Activated CD4-positive, alpha-beta T cell treated with anti-CD3 and anti-CD28 coated beads for 4 hours (primary cell): ENCODE measurements at regions not wholly inside any gene's neighbourhood (a gene's known extent, or its start where the extent isn't known, plus 50 kb on each side); places are given as distances from the start of the nearest gene placed in this dataset.
"Not testable (repeated sequence)": the region's sequence is repeated elsewhere in the genome, so short reads cannot be mapped to it uniquely, and the experiment has no call there.

ENCODE experiments used
- DNase-seq, 2 donors: peaks; one replicate each; pipeline ENCODE4 v3.0.0-alpha.2; 2020

DNA sequence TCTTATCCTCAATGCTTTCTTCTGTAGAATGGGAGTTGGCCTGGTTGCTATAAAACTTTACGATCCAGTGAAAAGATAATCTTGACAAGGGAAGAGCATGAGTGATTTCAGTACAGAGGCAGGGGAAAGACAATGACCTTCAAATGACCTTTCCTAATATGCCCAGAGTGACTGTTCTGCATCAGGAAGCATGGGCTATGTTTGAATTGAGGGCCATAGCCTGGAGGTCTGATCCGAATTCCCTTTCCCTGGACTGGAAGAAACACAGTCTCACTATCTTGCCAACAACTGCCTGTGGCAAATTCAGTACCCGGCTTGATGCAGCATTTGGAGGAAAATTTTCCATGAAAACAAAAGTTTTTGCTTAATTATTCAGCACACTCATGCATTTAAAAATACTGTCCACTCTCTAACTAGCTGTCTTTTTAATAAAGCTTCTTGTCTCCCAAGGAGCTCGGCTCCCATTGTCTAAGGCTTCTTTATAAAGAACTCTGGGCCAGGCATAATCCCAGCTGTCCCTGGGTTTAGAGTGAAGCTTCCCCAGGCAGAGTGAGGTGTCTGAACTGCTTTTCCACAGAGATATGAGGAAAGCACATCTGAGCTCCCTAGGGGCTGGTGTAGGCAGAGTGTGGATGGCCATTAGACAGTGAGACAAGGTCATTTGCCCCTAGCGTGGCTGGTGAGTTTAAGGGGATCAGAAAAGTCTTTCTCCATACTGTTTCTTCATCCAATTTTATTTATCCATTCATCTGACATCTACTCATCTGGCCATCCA, 132.7 kb upstream of the CADM1 start:
- DNase-seq, result no peak

DNA sequence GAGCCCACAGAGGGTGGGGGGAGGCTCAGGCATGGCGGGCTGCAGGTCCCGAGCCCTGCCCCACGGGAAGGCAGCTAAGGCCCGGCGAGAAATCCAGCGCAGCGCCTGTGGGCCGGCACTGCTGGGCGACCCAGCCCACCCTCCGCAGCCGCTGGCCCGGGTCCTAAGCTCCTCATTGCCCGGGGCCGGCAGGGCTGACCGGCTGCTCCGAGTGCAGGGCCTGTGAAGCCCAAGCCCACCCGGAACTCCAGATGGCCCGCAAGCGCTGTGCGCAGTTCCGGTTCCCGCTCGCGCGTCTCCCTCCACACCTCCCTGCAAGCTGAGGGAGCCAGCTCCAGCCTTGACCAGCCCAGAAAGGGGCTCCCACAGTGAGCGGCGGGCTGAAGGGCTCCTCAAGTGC, 129.8 kb upstream of the CADM1 start:
- DNase-seq, result not testable (repeated sequence)

DNA sequence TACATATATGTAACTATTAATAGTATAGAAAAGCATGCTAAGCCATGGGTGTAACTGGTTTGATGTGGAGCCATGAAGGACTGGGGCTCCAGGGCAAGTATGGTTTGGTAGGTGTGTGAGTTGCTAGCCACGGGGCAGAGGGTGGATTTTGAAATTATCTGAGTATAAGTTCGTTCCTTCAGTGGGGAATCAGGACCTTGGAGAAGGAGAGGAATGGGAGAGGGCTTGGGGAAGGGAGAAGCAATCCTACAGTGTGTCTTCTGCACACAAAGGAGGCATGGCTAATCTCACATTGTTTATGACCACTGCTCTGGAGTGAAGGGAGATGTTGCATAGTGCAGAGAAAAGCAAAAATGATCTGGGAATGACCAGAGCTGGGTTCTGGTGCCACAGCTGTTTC, 127.8 kb upstream of the CADM1 start:
- DNase-seq, result no peak

DNA sequence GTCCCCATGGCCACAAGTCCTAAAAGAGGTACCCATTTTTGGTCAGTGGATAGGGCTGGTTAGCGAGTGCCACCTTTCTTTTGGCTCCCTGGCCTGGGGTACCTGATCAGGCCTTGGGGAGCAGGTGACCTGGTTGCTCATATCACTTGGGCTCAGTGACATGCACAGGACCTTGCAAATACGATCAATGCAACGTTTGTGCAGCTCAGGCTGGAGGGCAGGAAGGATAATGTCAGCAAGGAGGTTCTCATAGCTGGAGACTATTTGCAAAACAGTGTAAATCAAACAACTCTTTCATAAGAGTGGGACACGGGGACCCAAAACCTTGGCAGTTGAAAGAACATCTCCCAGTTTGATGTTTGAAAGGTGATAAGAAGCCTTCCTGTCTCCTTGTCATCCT, 127.4 kb upstream of the CADM1 start:
- no peak for DNase-seq

DNA sequence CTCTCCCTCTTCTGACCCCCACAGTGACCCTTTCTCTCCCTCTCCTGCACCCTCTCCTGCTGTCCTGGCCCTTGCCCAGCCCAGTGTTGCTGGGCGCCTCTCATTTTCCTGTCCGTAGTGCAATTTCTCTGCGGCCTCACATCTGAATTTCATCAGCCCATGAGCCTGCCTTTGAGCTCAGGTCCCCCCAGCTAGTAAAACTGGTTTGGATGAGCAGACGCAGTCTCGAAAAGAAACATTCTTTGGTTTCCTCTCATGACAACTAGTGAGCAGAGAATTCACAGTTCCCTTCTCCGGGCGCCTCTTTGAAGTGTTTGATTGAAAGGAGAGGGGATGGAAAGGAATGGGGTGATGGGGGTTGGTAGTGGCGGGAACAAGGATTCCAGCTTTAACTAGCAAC, 126.0 kb upstream of the CADM1 start:
- DNase-seq, result no peak

DNA sequence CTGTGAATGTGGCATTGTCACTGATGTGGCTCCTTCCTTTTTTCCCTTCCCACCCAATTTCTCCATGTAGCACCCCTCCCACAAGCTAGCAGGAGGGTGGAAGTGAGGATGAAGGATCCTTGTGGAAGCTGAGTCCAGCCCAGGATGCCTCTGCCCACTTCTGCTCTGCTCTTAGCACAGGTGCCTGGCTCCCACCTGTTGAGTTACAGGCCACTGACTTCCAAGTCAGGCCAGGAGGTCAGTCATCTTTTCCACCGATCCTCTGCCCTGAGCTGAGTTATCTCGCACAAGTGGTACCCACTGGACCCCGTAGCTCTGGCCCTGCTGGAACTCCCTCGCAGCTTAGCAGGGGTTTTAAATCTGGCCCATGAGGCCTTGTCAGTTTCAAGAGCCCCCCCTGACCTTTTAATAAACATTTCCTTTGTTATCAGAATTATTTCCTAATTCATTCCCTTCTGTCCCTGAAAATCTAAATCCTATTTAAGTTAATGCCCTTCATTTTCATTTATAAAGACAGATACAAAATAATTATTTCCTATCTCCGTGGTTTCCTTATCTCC, 125.3 kb upstream of the CADM1 start:
- no peak for DNase-seq

DNA sequence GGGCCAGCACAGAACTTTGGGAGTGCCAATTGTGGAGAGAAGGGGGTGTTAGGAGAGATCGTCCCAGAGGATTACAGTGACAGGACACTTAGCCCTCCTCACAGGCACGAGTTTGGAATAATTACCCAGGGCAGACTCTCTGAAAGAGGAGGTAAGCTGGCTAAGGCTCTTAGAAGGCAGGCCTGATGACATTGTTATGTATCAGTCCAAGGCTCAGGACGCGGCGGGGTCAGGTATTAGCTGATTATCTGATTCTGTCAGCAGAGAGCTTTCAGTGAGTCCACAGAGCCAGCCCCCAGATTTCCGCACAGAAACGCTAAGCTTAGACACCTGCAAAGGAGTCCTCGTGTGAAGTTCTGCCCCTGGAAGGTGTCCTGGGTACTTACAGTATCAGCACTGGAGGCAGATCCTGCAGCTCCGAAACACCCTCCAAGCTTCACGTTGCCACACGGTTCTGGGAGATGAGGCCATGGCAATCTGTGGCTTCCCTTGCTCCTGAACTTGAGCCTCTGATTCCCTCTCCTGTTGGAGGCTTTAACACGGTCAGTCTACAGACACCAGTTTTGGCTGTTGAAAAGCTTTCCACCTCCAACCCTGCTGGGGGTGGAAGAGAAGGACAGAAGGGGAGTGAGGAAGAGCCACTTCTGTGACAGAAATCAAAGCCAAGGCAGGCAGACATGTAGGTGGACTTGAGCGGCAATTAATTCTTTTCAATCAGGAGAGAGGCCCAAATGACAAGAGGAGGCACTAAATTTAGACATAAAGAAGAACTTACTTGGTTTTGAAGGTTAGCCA, 123.6 kb upstream of the CADM1 start:
- no peak for DNase-seq

DNA sequence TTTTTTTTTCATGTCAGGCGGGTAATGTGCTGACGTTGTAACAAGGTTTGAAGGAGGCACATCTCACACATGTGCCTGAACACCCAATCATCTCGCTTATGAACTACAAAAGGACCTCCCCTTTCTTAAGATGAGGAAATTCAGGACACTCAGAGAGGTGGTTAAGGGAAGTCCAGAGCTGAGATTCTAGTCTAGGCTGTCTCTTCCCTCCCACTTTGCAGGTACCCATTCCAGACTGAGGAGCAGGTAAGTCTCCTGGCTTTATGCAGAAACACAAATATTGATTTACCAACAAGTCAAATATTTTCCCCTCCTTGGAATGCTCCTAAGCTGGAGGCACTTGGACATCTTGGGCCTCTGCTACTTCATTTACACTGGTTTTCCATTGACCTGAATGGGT, 122.9 kb upstream of the CADM1 start:
- no peak for DNase-seq

DNA sequence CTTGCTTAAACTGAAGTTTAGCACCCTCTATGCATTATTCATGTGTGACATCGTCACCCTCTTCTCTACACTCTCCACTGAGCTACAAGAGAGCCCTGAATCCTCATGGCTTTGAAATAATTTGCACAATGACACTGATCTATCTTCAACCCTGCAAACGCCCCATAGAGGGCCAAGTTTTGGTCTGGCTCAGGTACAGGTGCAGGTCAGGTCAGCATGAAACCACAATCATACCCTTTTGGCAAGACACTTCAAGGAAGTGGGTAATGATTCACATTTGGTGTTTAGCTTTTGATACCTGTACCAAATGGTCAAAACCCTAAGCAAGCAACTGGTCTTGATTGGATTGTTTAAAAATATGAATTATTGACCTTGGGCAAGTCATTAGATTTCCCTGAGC, 122.2 kb upstream of the CADM1 start:
- DNase-seq, result no peak

DNA sequence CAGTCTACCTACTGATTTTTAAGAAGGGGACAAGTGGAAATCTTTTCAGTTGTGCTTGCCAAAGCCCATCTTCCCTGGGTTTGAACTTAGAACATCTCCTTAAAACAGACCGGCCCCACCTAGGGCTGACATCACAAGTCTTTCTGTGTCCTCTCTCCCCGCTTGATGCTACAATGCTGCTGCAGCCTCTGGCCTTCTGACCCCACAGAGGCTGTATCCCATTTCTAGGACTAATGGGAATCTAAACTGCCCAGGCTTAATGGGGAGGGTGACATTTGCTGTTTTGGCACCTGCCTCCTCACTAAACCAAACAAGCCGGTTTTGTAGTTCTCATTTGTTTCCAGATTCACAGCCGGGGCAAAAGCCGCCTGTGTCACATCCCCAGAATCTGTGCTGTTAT, 121.3 kb upstream of the CADM1 start:
- DNase-seq, result no peak

DNA sequence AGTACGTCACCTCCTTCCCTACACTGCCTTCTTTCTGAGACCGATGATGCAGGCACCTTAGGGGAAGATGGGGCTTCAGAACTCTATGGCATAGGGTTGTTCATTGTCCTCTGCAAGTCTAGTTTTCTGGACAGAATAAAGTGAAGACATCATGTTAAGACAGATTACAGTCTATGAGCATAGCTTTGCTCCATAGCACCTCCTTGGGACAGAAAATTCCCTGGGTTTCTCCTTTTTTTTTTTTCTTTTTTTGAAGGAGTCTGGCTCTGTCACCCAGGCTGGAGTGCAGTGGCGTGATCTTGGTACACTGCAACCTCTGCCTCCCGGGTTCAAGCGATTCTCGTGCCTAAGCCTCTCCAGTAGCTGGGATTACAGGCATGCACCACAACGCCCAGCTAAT, 119.8 kb upstream of the CADM1 start:
- DNase-seq, result no peak

DNA sequence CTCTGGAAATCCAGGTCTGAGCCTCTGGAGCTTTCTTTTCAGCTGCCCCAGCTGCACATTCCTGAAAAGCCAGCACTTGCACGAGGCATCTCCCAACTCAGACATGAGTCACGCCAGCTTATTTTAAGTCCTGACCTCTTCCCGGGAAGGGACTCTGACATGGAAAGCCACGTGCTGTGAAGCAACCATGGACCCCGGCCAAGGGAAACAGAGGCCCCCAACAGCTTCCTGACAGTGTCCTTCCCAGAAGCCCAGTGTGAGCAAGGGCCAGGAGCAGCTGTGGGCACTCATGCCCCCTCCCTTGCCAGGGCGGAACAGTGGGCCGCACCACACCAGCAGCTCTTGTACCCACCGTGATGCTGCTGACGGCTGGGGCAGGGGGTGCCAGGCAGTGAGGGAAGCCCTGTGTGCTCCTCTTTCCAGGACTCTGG, 118.8 kb upstream of the CADM1 start:
- no peak for DNase-seq

DNA sequence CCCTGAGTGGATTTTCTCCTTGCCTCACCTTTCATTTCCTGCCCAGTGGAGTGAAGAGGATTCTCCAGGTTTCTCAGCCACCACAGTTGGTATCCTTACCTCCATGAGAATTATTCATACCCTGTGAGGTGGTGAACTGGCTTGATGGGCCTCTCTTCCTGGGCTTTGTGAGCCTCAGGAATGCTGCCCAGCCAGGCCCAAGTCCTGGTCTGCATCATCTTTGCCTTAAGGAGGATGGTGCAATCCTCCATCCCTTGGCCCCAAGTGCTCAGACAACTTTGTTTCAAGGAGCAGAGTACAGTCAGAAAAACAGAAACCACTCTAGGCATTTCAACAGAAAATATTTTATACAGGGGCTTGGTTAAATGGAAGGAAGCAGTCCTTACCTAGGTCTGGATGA, 114.2 kb upstream of the CADM1 start:
- no peak for DNase-seq

DNA sequence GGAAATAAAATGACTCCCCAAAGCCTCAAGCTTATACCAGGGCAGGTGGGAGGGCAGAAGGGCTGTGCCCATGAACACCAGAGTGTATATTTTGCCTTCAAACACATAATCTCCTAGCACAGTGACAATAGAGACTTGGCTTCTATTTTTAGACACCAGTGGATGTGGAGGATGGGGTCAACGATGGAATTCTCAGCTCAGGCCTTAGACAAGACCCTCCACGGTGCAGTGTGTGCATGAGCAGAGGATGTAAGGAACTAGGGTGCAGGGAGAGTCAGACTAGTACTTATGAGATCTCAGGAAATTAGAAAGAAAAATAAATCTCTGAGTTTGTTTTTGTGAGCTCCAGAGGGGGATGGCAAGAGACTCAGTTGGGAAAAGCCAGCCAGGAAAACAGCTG, 113.6 kb upstream of the CADM1 start:
- no peak for DNase-seq

DNA sequence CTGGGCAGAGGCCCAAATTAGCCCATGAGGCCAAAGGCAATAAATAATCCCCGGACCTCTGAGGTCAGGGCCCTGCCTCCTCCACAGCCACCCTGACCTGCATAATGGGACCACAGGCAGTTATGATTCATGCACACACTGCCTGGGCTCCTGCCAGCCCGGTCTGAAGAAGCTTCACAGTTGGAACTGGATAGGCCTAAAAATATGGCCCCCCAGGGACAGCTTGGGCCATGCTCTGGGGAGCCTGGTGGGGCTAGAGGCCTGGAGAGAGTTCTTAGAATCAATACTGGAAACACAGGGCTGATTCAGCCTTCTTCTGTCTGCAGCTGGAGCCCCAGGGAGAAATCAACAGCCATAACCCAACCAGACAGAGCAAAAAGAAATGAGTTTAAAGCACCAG, 112.8 kb upstream of the CADM1 start:
- no peak for DNase-seq

DNA sequence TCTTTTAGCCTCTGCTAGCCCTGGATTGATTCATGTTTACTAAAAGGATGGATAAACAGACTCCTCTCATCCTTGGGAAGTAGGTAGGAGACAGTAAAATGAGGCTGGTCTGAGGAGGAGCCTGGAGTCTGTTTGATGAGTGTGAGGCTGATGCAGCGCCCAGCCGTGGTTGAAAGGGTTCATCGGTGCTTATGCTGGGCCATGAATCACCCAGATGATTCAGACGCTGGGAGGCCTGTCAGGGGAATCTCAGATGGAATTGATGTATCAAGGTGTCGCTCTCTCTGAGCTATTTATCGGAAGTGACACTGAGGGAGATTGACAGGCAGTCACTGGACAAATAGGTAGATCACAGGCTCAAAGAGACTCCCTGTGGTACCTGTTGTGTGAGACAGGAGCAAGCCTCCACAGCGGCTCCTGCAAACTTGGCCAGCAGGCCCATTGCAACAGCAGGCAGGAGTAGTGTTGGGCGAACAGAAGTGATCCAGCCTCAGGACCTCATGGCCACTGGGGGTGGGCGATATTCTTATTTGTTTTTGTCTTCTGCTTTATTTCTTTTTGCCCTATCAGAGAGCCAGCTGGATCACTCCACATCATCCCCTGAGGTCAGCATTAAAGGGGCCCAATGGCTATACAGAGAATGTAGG, 109.9 kb upstream of the CADM1 start:
- no peak for DNase-seq

DNA sequence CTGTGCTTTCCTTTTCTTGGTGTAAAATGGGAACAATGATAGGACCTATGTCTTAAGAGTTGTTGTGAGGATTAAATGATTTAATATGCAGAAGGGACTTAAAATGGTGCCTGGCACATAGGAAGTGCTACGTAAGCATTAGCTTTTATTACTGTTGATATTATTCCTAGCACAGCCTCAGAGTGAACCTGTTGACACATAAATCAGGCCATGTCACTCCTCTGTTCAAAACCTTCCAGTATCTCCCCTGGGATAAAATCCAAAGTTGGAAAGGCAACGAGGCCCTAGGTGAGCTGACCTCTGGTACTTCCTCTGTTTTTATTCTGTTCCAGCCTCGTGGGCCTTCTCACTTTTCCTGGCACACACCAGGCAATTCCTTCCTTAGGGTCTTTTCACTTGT, 108.8 kb upstream of the CADM1 start:
- no peak for DNase-seq

DNA sequence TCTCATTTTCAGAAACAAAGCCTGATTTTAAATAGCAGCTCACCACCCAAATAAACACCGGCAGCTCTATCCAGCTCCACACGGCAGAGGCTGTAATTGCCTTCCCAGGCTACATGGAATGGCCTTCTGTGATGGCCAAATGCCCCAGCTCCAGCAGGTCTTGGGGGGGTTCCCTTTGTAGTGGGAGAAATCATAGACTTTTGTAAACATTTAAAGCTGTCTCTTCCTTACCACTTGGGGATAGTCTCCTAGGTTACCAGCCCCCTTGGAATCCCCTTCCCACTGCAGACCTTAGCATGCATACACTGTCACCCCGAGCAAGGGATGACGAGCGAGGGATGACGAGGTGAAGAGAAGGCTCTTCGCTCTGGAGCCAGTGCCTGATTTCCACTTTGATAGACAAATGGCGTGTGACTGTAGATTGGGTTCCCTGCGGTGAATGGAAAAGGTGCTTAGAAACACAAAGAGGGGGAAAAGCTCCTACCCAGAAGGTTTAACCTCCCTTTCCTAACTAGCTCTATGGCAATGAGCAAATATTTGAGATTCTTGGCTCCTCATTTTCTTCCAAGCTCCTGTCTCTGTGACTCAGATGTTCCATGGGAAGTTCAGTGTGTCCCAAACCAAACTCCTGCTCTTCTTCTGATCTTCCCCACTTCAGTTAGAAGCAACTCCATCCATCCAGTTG, 108.0 kb upstream of the CADM1 start:
- DNase-seq, result no peak

DNA sequence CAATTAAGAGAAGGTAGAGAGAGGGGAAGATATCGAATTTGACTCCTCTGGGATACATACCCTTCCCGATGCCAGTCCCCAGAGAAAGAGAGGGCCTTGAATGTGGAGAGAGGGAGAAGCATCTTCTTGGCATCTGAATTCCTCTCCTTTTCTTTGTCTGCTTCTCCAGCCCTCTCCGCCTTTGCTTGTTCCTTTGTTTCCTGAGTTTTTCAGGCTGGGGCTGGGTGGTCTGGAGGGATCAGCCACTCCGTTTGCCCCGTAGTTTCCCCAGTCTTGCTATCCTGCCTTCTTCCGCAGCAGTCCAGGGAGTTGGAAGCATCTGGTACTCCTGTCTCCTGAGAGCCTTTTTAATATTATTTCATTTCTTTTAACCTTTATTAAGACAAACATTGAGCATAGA, 107.1 kb upstream of the CADM1 start:
- no peak for DNase-seq

DNA sequence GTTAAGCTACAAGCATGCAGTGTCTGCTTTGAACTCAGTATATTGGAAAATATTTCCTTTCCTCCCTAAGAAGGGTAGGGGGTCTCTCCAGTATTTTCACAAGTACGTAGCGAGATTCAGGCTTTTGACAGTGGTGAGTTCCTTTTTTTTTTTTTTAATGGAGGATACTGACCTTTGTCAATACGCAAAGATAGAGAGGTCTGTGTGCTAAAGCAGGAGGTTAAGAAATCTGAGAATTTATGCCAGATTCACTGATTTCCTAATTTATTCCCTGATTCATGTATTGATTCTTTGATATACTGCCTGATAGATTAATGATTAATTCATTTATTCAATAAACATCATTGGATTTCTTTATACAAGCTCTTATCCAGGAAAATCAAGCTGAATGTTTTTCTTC, 106.7 kb upstream of the CADM1 start:
- DNase-seq, result no peak

DNA sequence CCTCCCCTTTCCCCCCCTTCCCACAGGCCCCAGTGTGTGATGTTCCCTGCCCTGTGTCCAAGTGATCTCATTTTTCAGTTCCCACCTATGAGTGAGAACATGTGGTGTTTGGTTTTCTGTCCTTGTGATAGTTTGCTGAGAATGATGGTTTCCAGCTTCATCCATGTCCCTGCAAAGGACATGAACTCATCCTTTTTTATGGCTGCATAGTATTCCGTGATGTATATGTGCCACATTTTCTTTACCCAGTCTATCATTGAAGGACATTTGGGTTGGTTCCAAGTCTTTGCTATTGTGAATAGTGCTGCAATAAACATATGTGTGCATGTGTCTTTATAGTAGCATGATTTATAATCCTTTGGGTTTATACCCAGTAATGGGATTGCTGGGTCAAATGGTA, 106.0 kb upstream of the CADM1 start:
- DNase-seq, result not testable (repeated sequence)

DNA sequence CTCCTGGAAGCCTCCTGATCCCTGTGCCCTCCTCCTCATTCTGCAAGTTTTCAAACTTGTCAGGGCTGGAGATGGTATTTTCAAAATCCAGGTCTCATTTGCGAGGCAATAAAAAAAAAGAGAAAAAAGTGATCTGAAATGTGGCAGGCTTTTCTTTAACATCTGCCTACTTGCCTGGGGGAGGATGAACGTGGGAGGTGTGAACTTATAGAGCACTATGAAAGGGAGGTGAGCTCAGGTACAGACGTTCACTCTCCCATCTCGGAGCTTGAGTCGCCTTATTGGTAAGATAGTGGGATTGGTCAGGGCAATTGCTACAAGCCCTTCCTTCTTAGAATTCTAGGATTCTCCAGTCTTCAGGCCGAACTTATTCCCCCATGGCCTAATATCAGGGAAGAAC, 104.8 kb upstream of the CADM1 start:
- DNase-seq, result no peak

DNA sequence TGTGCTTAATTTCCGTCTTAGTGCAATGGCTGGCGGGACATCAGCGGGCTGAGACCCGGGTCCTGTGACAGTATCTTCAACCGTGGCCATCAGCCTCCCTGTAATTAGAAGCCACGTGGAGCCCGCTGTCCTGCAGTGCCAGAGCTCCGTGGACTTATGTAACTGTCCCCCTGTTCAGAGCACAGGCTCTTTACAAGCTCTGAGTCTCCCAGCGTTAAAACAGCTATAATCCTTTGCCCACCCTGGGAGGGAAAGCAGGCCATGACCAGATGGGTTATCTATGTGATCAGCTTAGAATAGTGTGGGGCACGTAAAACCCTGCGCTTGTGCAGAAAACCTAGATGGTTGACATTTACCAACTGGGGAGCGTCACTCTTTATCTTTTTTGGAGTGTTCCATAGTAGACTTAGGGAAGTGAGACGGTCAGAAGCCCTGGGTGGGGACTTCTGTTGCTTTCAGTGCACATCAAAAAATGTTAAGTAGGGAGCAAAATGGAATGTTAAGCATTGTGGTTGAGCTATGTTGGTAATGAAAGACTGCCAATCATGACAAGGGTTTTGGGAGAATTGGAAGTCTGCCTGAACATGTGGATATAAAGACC, 103.5 kb upstream of the CADM1 start:
- DNase-seq, result no peak
